MCF 10A (cell line): ENCODE measurements at regions not wholly inside any gene's neighbourhood (a gene's known extent, or its start where the extent isn't known, plus 50 kb on each side); places are given as distances from the start of the nearest gene placed in this dataset.

Experiments used
- BruUV-seq: library from RNA; stranded (reverse); fragments of 400-500 nt; replicated peaks from 2 replicates; lab custom pipeline; 2021; lab: Mats Ljungman, UMichigan
- CTCF ChIA-PET: fragments of 300-600 bp; sonication (Branson Sonifier 250); formaldehyde crosslinking; extraction: SDS; loops from one replicate; lab custom pipeline; 2021; ENCODE audit warnings: antibody characterized with exemption, inconsistent platforms; lab: Yijun Ruan, JAX
- POLR2A ChIA-PET: fragments of 300-600, 350-650 bp; sonication (Branson Sonifier 250); formaldehyde crosslinking; extraction: SDS; loops from one replicate; lab custom pipeline; 2020; ENCODE audit warnings: antibody characterized with exemption, inconsistent platforms; lab: Yijun Ruan, JAX
- DNase-seq: peaks from one replicate; pipeline ENCODE4 v3.0.0-alpha.2; 2018; ENCODE audit not compliant: unreplicated experiment
- H3K27ac Mint-ChIP-seq: one replicate; pipeline ENCODE4 v1.8.0; 2022; ENCODE audit warnings: mild to moderate bottlenecking, low read depth, mixed read lengths; ENCODE audit not compliant: unreplicated experiment
- H3K27me3 Mint-ChIP-seq: one replicate; pipeline ENCODE4 v1.8.0; 2022; ENCODE audit warnings: mixed read lengths; ENCODE audit not compliant: insufficient read depth, unreplicated experiment
- H3K36me3 Mint-ChIP-seq: one replicate; pipeline ENCODE4 v1.8.0; 2022; ENCODE audit warnings: mild to moderate bottlenecking, moderate library complexity, mixed read lengths; ENCODE audit not compliant: insufficient read depth, unreplicated experiment
- H3K4me1 Mint-ChIP-seq: one replicate; pipeline ENCODE4 v1.8.0; 2022; ENCODE audit warnings: mixed read lengths; ENCODE audit not compliant: insufficient read depth, unreplicated experiment
- H3K4me3 Mint-ChIP-seq: one replicate; pipeline ENCODE4 v1.8.0; 2022; ENCODE audit warnings: mild to moderate bottlenecking, moderate library complexity, mixed read lengths; ENCODE audit not compliant: unreplicated experiment
- H3K9me3 Mint-ChIP-seq: one replicate; pipeline ENCODE4 v1.8.0; 2022; ENCODE audit warnings: mixed read lengths; ENCODE audit not compliant: unreplicated experiment
- intact Hi-C: fragments of 100-400 bp; cut with micrococcal nuclease; formaldehyde crosslinking; loops from 2 replicates; pipeline ENCODE4 v1.14.1; 2022
- TF ChIP-seq, protein P1 (sequence below): fragments of 200-600 bp; IDR thresholded peaks from one replicate; pipeline ENCODE4 v1.8.0; 2022; ENCODE audit warnings: antibody characterized with exemption, mild to moderate bottlenecking; ENCODE audit not compliant: unreplicated experiment

DNA sequence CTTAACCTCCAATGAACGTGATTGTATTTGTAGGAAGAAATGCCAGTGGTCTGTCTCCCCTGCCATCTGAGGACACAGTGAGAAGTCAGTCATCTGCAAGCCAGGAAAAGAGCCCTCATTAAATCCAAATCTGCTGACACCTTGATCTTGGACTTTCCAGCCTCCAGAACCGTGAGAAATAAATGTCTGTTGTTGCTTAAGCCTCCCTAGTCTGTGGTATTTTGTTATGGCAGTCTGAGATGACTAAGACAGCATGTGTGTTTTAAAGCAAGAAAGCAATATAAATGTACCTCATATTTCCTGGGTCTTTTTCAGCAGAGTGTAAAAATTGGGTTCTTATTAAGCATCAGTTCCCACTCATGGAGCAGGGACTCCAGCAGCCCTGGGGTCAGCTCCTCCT, 177.9 kb upstream of the NLRP1 start:
- BruUV-seq, result no TSS peak
- intact Hi-C loops, result no loop called here
- CTCF ChIA-PET, result no interaction called here
- POLR2A ChIA-PET, result no interaction called here
- Mint-ChIP-seq H3K4me3 (no peak overlapping the region), H3K27me3 (peaks cover 52% of the 10 kb centered on the region), H3K9me3 (no peaks in the 10 kb centered on the region), H3K4me1 (no peaks in the 10 kb centered on the region), H3K27ac (no peak overlapping the region), H3K36me3 (no peaks in the 10 kb centered on the region)
- peak; percentile 19 for DNase-seq
- TF ChIP-seq, protein P1, sequence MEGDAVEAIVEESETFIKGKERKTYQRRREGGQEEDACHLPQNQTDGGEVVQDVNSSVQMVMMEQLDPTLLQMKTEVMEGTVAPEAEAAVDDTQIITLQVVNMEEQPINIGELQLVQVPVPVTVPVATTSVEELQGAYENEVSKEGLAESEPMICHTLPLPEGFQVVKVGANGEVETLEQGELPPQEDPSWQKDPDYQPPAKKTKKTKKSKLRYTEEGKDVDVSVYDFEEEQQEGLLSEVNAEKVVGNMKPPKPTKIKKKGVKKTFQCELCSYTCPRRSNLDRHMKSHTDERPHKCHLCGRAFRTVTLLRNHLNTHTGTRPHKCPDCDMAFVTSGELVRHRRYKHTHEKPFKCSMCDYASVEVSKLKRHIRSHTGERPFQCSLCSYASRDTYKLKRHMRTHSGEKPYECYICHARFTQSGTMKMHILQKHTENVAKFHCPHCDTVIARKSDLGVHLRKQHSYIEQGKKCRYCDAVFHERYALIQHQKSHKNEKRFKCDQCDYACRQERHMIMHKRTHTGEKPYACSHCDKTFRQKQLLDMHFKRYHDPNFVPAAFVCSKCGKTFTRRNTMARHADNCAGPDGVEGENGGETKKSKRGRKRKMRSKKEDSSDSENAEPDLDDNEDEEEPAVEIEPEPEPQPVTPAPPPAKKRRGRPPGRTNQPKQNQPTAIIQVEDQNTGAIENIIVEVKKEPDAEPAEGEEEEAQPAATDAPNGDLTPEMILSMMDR, result no peak

DNA sequence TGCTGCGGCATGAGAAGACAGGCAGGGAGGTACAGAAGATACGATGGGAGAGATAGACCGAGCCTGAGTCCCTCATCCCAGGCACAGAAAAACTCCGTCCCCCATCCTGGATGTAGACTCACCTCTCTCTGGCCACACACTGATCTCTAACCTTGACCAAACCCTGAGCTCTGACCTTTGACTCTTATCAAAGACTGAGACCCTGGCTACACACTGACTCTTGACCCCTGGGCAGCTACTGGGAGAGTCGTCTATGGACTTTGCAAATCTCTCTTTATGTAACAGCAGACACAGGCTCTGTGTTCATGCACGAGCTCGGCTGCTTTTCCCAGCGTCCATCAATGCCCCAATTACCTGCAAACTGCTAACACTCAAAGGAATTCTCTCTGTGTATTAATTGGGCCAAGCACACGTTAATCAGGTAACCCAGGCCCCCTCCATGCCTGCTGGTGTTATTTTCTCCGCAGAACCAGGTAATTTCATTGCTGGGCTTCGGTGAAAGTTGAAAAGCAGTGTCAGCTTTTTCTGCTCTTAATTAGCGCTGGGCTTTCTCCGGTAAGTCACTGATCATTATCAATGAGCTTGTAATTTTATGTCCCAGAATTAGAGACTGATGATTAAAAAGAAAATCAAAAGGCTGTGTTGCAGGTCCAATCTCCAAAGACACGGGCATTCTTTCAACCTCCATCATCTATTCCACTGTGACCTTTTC, 179.4 kb upstream of the NLRP1 start:
- Mint-ChIP-seq H3K27me3 (peaks cover 47% of the 10 kb centered on the region), H3K9me3 (no peaks in the 10 kb centered on the region), H3K4me1 (no peaks in the 10 kb centered on the region), H3K36me3 (no peaks in the 10 kb centered on the region), H3K27ac (no peak overlapping the region), H3K4me3 (no peak overlapping the region)
- POLR2A ChIA-PET, result no interaction called here
- DNase-seq, result no peak
- TF ChIP-seq, protein P1, result no peak
- no TSS peak for BruUV-seq
- CTCF ChIA-PET, result interaction anchor here (0.6 to 0.9 kb wide), 2 partner anchors 9 to 41 kb away, joined by 3 read pairs; no protein-coding TSS in a partner anchor
- intact Hi-C loops, result no loop called here

DNA sequence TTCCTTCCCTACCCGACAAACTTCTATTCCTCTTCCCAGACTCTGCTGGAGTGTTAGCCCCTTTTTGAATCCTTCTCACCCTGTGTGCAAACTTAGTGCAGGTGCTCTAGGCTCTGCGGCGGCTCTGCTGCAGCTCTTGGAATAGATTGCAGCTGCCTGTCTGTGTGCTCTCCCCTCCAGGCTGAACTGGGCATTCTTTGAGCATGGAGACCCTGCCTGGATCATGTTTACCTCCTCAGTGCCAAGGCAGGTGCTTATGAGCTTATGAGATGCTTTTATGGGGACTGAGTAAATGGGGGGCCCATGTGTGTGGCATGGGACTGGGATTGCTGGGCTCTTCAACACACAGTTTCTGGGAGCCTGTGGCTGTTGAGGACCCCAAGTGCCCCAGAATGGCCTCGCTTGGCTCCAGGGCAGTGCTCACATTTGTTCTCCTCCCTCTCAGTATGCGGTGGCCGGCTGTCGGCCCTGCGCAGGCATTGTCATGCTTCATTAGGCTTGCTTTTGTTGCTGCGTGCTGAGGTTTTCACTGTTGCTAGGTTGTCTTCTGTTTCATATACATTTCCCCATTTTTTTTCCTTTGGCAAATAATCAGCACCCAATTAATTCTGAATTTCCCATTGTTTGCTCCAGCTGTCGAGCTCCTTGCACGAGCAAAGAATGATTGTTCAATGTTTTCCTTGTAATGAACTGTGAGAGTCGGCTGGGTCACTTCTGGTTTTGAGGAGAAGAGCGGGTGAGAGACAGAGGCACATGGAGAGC, 185.5 kb upstream of the NLRP1 start:
- Mint-ChIP-seq H3K4me3 (no peak overlapping the region), H3K27ac (no peak overlapping the region), H3K27me3 (peaks cover 23% of the 10 kb centered on the region), H3K36me3 (no peaks in the 10 kb centered on the region), H3K9me3 (no peaks in the 10 kb centered on the region), H3K4me1 (peaks cover 10% of the 10 kb centered on the region)
- ChIA-PET CTCF (interaction anchor here (0.6 kb wide), 1 partner anchor 17 kb away, joined by 3 read pairs; no protein-coding TSS in a partner anchor), POLR2A (no interaction called here)
- TF ChIP-seq, protein P1, result no peak
- BruUV-seq, result no TSS peak
- DNase-seq, result no peak
- intact Hi-C loops, result loop anchor here (10.0 kb wide), 1 partner anchor 295 kb away; no protein-coding TSS in a partner anchor
